ENCODE measurements at regions not wholly inside any gene's neighbourhood (a gene's known extent, or its start where the extent isn't known, plus 50 kb on each side); places are given as distances from the start of the nearest gene placed in this dataset.

- Histone ChIP-seq H3K27ac (no peak overlapping the region), H3K4me3 (no peak overlapping the region), H3K9me3 (no peaks in the 10 kb centered on the region), H3K27me3 (ENCODE audit: insufficient read depth in 3 of 3, low read length in 2 of 3) (peaks cover 0 to 11% (median 6%) of the 10 kb centered on the region in 3 donors), H3K36me3 (ENCODE audit: insufficient read depth in 1 of 2, low read depth in 1 of 2) (no peaks in the 10 kb centered on the region), H3K4me1 (no peaks in the 10 kb centered on the region)
- DNase-seq (peak in 1 of 2 donors; percentile 34), ATAC-seq (no peak)
- TF ChIP-seq CTCF (IDR thresholded peaks at IDR 0.05): no peak
- intact Hi-C loops (cut with DNase I): no loop called here
- 15 to 31% (median 16%) methylated on average over 9 of the region's 9 CpGs for WGBS, 3 donors
These were observed 138.2 kb downstream of the C16orf95 start for GRCh38 chr16:87178977-87179376.

- no peak overlapping the region for H3K4me3 ChIP-seq
- no peak for TF ChIP-seq CTCF (IDR thresholded peaks at IDR 0.05)
- DNase-seq: no peak
- intact Hi-C loops (cut with DNase I): no loop called here
- no peak overlapping the region for H3K27ac ChIP-seq
- H3K9me3 ChIP-seq: no peaks in the 10 kb centered on the region
- H3K27me3 ChIP-seq (ENCODE audit: insufficient read depth in 3 of 3, low read length in 2 of 3): peaks cover 0 to 11% (median 6%) of the 10 kb centered on the region in 3 donors
- no peak for ATAC-seq
- no peaks in the 10 kb centered on the region for H3K4me1 ChIP-seq
- no peaks in the 10 kb centered on the region for H3K36me3 ChIP-seq (ENCODE audit: insufficient read depth in 1 of 2, low read depth in 1 of 2)
- WGBS, 3 donors: 82 to 84% (median 83%) methylated on average over 6 of the region's 6 CpGs
These were observed 137.1 kb downstream of the C16orf95 start for GRCh38 chr16:87180069-87180468.

- no peak overlapping the region for H3K4me3 ChIP-seq
- no peaks in the 10 kb centered on the region for H3K4me1 ChIP-seq
- no peak for DNase-seq
- intact Hi-C loops (cut with DNase I): no loop called here
- no peaks in the 10 kb centered on the region for H3K36me3 ChIP-seq (ENCODE audit: insufficient read depth in 1 of 2, low read depth in 1 of 2)
- peaks cover 0 to 6% (median 0%) of the 10 kb centered on the region in 3 donors for H3K27me3 ChIP-seq (ENCODE audit: insufficient read depth in 3 of 3, low read length in 2 of 3)
- TF ChIP-seq CTCF (IDR thresholded peaks at IDR 0.05): no peak
- no peaks in the 10 kb centered on the region for H3K9me3 ChIP-seq
- no peak for ATAC-seq
- H3K27ac ChIP-seq: no peak overlapping the region
- 68 to 81% (median 75%) methylated on average over 3 of the region's 3 CpGs for WGBS, 3 donors
These were observed 134.4 kb downstream of the C16orf95 start for GRCh38 chr16:87182759-87183158.

- no peak for TF ChIP-seq CTCF (IDR thresholded peaks at IDR 0.05)
- H3K36me3 ChIP-seq (ENCODE audit: insufficient read depth in 1 of 2, low read depth in 1 of 2): no peaks in the 10 kb centered on the region
- H3K9me3 ChIP-seq: no peaks in the 10 kb centered on the region
- intact Hi-C loops (cut with DNase I): no loop called here
- no peak overlapping the region for H3K4me3 ChIP-seq
- ATAC-seq (no peak), DNase-seq (no peak)
- H3K27ac ChIP-seq: no peak overlapping the region
- H3K4me1 ChIP-seq: no peaks in the 10 kb centered on the region
- H3K27me3 ChIP-seq (ENCODE audit: insufficient read depth in 3 of 3, low read length in 2 of 3): peaks cover 0 to 4% (median 0%) of the 10 kb centered on the region in 3 donors
- 68 to 80% (median 70%) methylated on average over 10 of the region's 10 CpGs for WGBS, 3 donors
These were observed 133.5 kb downstream of the C16orf95 start for GRCh38 chr16:87183647-87184046.

- H3K36me3 ChIP-seq (ENCODE audit: insufficient read depth in 1 of 2, low read depth in 1 of 2): no peaks in the 10 kb centered on the region
- no peaks in the 10 kb centered on the region for H3K4me1 ChIP-seq
- WGBS, 3 donors: 51 to 58% (median 57%) methylated on average over 8 of the region's 8 CpGs
- no peak for ATAC-seq
- TF ChIP-seq CTCF (IDR thresholded peaks at IDR 0.05): no peak
- intact Hi-C loops (cut with DNase I): no loop called here
- H3K27ac ChIP-seq: no peak overlapping the region
- no peaks in the 10 kb centered on the region for H3K27me3 ChIP-seq (ENCODE audit: insufficient read depth in 3 of 3, low read length in 2 of 3)
- H3K9me3 ChIP-seq: peaks cover 10% of the 10 kb centered on the region
- no peak overlapping the region for H3K4me3 ChIP-seq
- DNase-seq: no peak
These were observed 131.9 kb downstream of the C16orf95 start for GRCh38 chr16:87185308-87185707.

All from psoas muscle (tissue), 7 donors.